HG02981 (cell line): ENCODE measurements at regions not wholly inside any gene's neighbourhood (a gene's known extent, or its start where the extent isn't known, plus 50 kb on each side); places are given as distances from the start of the nearest gene placed in this dataset.

Source experiments
- ATAC-seq: cut with Tn5 transposase; IDR thresholded peaks from one replicate; pipeline ENCODE4 v1.9.1; 2021; ENCODE audit warnings: mild to moderate bottlenecking, moderate library complexity; ENCODE audit not compliant: unreplicated experiment

- no peak for ATAC-seq
Measured at GRCh38 chr11:116137753-116138152, 633.5 kb upstream of the CADM1 start.

DNA sequence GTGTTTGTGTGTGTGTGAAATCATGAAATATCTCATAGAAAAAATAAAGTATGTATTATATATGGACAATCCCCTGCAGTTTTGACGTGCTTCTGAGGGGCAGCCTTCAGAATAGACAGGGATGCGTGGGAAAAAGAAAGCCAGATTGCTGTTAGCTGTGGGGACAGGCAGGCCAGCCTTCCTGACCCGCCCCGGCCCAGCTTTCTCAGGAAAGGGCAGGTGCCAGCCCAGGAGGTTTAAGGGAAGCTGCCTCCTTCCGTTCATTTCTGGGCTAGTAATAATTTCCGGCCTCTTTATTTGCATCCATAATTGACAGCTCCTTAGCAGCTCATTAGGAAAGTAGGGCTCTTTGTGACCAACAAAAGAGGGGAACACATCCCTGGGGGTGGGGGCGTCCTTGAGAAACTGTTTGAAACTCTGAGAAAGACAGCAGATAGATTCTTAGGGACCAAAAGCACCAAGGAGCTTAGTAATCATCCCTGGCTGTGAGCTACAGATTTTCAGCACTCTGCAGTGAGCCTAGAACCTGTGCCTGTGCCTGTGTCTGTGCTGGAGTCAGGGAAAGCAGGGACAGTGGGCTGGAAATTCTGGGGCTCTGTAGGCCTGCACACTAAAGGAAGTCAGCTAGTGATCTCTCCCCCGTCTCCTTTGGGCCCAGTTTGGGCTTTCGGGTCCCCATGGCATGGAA lies 632.9 kb upstream of the CADM1 start:
- no peak for ATAC-seq

DNA sequence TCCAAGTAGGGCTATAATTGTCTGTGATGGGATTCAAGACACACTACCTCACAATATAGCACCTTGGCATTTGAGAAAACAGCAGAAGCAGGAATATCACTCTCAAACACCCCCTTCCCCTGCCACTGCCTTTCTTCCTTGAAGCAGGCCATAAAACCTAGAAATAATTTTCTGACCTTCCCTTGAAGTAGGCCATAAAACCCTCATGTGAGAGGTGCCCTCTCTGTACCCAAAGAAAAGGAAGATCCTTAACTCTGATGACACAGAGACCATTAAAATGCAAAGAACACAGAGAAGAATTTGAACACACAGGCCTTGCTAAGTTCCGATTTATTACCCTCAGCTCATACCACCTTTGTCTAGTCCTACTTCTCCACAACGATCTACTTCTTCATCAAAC lies 631.7 kb upstream of the CADM1 start:
- ATAC-seq = no peak

DNA sequence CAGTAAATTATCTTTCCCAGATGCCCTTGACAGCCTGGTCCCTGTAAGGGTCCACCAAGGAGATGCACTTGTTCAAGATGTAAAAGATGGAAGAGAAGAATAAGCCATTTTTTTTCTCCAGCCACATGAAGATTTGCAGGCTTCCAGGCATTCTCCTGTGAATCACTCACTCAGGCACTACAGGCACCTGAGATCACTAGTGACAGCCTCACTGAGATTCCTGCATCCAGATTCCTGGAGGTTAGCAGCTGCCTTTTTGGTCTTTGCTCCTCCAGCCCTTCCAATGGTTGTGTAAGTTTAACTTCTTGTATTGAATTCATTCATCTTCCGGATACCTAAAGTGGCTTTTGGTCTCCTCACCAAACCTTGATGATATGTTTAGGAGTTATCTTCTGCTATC lies 630.2 kb upstream of the CADM1 start:
- ATAC-seq = no peak

DNA sequence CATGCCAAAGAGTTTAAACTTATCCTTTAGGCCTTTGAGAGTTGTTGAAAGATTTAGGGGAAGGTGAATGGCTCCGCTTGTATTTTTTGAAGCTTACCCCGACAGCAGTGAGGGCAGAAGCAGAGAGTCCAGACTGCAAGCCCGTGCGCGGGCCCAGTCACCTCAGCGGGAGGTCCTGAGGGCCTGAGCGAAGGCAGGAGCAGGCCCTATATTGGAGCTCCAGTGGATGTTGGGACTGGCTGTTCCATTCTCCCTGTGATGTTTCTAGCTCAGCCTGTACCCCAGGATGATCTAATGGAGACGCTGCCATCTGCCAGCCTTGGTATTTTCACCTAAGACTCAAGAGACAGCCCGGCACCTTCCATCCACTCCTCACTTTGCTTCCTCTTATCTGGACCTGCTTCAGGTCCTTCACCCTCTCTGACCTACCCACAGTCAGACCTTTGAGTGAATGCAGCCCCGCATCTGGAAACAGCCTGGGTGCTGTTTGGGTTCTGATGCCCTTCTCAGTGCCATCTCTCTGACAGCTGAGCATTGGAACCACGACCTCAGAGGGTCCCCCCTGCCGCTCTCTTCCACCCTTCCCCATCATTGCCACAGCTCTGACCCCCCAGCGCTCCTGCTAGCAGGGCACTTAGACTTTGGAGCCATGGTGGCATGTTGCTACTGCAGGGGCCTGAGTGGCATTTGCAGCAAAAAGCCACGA lies 628.2 kb upstream of the CADM1 start:
- ATAC-seq = no peak

DNA sequence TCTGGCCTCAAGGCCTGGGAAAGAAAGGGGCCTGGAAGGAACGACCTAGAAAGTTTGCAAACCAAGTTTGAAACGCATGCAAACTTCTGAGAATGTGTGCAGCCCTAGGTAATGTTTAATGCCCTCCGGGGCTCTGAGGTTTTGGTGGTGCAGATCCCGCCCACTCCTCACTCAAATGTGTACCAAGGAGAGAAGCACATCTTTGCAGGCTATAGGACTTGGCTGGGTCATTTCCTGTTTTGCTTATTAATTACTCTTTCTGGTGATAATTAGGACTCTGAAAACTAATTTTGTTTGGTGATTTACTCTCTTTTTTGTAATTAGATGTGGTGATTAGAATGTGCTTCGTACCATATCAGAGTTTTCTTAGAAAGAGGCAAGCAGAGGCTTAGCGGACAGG lies 625.9 kb upstream of the CADM1 start:
- ATAC-seq = peak; percentile 74

- ATAC-seq = no peak
Measured at GRCh38 chr11:116129456-116129855, 625.2 kb upstream of the CADM1 start.

GRCh38 chr11:116126562-116126961 lies 622.3 kb upstream of the CADM1 start:
- no peak for ATAC-seq

GRCh38 chr11:116124922-116125714 lies 620.9 kb upstream of the CADM1 start:
- ATAC-seq = no peak

GRCh38 chr11:116123739-116124138 lies 619.5 kb upstream of the CADM1 start:
- no peak for ATAC-seq

- no peak for ATAC-seq
Measured at GRCh38 chr11:116122697-116123472, 618.7 kb upstream of the CADM1 start.

DNA sequence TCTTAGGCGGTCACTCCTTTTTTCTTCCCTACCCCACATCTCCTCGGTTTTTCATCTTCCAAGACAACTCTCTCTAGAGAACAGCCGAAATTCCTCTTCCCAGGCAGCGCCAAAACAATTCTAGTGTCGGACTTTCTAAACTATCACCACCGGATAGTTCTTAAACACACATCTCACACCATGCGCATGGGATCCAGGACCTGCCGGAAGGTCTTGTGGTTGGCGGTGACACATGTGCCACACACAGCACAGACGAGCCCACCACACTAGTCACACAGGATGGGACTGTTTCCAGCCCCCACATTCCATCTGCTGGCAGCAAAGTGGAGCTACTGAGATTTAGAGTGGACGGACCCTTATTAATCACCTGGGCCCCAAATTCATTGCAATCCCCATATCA lies 614.9 kb upstream of the CADM1 start:
- no peak for ATAC-seq

DNA sequence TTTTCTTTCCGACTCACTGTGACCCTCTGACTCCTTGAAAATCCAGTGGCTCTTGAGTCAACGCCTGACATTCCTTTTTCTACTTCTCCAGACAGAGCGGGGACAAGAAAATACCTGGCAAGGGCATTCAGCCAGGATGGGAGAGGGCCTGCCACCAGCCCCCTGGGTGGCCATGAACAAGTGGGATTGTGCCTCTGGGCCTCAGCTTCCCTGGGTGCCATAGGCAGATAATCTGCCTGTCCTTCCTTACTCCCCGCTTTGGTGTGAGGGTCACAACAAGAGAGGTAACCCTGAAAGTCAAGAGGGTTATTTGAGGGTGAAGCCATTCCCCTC lies 613.9 kb upstream of the CADM1 start:
- ATAC-seq = no peak

DNA sequence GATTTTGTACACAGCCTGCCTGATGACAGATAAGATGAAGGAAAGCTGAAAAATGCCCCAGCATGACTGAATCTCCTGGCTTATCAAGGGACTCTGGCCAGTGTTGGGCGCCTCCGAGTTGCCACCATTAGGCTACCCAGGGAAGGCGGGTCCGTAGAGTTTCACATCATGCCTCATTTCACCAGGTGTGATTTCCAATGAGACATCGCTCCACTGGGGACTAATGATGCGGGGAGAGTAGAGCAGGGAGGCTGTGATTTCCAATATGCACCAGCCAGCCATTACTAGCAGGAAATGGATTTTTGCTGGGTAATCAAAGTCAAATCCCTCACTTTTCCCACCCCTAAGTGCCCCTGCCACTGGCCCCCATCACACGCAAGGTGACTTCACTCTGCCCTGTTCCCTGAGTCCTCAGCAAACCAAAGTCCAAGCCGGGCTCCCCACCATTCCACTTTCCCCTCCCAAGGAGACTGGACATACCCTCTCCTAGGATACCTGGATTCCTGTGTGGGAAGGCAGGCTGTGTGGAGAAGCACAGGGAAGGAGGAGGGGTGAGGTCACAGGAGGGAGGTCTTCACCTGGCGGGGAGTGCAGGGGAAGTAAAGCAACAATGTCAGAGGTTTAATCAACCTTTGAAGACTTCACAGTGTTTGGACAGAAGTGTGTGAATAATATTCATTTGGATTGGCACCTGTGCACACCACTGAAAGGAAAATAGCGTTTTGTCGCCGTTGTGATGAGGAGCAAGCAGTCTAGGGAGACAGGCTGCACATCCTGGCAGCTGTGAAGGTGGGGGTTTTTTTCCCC lies 613.3 kb upstream of the CADM1 start:
- no peak for ATAC-seq

- no peak for ATAC-seq
Measured at GRCh38 chr11:116115801-116116200, 611.6 kb upstream of the CADM1 start.

DNA sequence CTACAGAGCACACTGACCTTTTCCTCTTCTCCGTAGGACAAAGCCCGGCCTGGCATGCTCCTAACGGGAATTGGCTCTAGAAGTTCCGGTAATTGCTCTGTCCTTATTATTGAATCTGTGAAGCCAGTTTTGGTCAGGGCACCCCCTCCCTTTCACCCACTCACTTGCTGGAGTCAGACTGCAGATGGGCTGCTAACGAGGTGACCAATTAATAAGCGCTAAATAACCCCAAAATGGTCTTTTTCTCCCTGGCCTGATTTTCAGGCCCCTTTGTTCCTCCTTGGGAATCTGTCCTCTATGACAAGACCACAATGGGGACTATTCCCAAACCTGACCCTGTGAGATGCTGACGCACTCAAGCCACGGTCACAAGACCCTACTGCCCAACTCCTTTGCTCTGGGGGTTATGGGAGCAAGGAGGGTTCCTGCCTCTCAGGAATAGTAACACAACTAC lies 610.0 kb upstream of the CADM1 start:
- no peak for ATAC-seq

DNA sequence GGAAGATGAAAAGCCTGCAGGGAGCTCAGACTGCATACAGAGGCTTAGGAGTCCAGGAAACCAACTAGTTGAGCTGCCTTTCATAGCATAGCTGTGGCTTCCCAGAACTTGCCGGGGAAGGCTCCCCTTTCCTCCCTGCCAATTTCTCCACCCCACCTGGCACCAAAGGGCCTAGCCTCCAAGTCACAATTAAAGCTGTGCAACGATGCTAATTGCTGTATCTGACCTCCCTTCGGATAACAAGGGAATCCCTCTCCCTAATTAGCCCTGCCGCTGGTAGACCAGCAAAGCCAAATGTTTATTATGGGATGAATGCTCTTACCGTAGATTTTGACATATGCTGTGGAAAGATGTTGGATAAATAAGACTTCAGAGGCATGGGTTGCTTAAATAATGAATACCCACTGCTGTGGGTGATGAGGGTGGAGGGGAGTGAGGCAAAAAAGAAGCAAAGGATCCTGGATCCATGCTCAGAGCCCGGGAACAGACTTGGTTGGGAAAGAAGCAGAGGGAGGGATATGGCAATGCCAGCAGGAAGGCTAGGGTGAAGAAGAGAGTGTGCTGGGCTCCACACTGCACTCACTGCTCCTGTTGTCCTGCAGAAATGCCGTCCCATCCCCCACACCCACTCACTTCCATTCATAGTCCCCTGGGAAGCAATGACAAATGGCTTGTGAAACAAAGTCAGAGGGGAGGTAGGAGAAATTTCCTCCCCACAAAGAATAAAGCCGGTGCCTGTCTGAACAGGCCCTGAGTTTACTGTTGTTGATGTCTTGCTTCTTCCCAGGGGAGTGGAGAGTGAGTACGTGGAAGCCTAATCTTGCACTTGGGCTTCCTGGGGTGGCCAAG lies 608.1 kb upstream of the CADM1 start:
- no peak for ATAC-seq

DNA sequence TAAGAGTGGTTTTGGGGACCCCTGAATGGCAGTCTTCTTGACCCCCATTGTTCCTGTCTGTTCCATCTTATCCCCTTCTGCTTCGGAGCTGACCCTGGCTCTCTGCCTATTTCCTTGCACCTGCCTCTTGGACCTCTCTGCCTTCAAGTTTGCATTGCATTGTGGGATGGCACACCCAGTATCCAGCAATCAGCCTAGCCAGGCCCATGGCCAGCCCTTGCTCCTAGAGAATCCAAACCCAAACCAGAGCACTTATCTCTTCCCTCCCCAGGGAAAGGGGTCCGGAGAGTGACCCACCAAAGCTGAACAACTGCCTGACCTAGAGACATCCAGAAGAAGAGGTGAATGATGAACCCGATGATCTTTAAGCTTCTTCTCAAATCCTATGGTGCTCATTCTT lies 607.3 kb upstream of the CADM1 start:
- ATAC-seq = no peak

- ATAC-seq = no peak
Measured at GRCh38 chr11:116110802-116111201, 606.6 kb upstream of the CADM1 start.
